NT2/D1 (cell line): ENCODE measurements at regions not wholly inside any gene's neighbourhood (a gene's known extent, or its start where the extent isn't known, plus 50 kb on each side); places are given as distances from the start of the nearest gene placed in this dataset.
"Not testable (repeated sequence)": the region's sequence is repeated elsewhere in the genome, so short reads cannot be mapped to it uniquely, and the experiment has no call there.

Experiments
- DNase-seq: peaks from one replicate; pipeline ENCODE4 v3.0.0-alpha.2; 2011; ENCODE audit warnings: low read depth, low spot score
- H3K27me3 ChIP-seq: 2 replicates; pipeline ENCODE4 v1.6.0; 2011; ENCODE audit warnings: mild to moderate bottlenecking; ENCODE audit not compliant: insufficient read length, insufficient read depth
- H3K36me3 ChIP-seq: 2 replicates; pipeline ENCODE4 v1.6.1; 2011; ENCODE audit warnings: mild to moderate bottlenecking, low read length, mixed read lengths; ENCODE audit not compliant: insufficient read depth, insufficient read length
- H3K4me1 ChIP-seq: 2 replicates; pipeline ENCODE4 v1.5.1; 2011; ENCODE audit not compliant: insufficient read depth, insufficient read length
- H3K4me3 ChIP-seq: 2 replicates; pipeline ENCODE4 v1.5.1; 2011; ENCODE audit warnings: low read depth; ENCODE audit not compliant: insufficient read length
- H3K9ac ChIP-seq: 2 replicates; pipeline ENCODE4 v1.6.0; 2011; ENCODE audit warnings: low read depth; ENCODE audit not compliant: insufficient read length
- H3K9me3 ChIP-seq: 2 replicates; pipeline ENCODE4 v1.5.1; 2011; ENCODE audit warnings: mild to moderate bottlenecking, low read length; ENCODE audit not compliant: insufficient read depth
- SUZ12 ChIP-seq: IDR thresholded peaks from 2 replicates; pipeline ENCODE4 v1.6.1; 2011; ENCODE audit not compliant: insufficient read length, insufficient read depth; ENCODE audit errors: extremely low read depth
- YY1 ChIP-seq: IDR thresholded peaks from 2 replicates; pipeline ENCODE4 v1.6.1; 2011; ENCODE audit not compliant: insufficient read length, insufficient read depth
- ZNF274 ChIP-seq: IDR thresholded peaks from 2 replicates; pipeline ENCODE4 v1.6.1; 2011; ENCODE audit warnings: mild to moderate bottlenecking, low read depth, low read length

DNA sequence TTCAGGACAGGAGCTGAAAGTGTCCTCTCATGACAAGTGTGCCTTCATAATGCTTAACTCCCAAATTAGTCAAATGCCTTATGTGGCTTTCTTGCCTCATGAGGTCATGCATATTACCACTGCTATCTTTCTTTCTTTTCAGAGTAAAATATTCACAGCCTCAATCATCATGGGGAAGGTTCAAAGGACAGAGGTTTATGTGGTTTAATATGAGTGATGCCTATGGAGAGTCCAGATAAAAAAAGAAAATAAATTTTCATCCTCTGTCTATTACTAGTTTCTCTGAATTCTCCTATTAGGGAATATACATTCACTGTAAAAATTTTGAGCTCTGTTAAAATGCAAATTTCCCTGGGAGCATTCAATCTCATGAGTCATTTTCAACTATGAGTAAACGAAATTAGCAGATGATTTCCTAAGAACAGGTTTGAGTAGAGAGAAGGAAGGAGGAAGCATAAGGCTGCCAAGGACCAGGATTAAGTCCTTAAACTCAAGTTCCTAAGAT, 396.9 kb upstream of the ADGRB3 start:
- no peak for DNase-seq
- no peaks in the 10 kb centered on the region for H3K4me1 ChIP-seq
- H3K9me3 ChIP-seq, result no peaks in the 10 kb centered on the region
- H3K4me3 ChIP-seq, result no peak overlapping the region
- TF ChIP-seq YY1, result no peak
- TF ChIP-seq SUZ12, result no peak
- TF ChIP-seq ZNF274, result no peak
- no peak overlapping the region for H3K9ac ChIP-seq
- no peaks in the 10 kb centered on the region for H3K36me3 ChIP-seq
- no peaks in the 10 kb centered on the region for H3K27me3 ChIP-seq

DNA sequence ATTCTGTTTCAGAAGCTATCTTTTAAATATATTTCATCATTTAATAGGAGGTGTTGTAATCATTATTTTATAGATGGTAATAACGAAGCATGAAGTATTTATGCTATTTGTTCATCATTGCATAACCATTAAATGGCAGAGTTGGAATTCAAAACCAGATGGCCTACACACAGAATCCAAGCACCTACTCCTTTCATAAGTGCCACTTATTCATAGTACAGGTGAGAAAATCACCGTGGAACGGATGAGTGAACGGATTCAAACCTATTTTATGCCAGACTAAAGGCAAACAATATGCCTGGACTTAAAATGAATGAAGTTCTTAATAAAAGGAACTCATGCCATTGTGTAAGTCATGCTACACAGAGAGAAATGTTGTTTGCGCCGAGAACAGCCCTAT, 397.9 kb upstream of the ADGRB3 start:
- Histone ChIP-seq H3K4me3 (no peak overlapping the region), H3K4me1 (no peaks in the 10 kb centered on the region), H3K9ac (no peak overlapping the region), H3K9me3 (no peaks in the 10 kb centered on the region), H3K27me3 (no peaks in the 10 kb centered on the region), H3K36me3 (no peaks in the 10 kb centered on the region)
- no peak for DNase-seq
- TF ChIP-seq ZNF274, result no peak
- TF ChIP-seq YY1, result no peak
- no peak for TF ChIP-seq SUZ12

DNA sequence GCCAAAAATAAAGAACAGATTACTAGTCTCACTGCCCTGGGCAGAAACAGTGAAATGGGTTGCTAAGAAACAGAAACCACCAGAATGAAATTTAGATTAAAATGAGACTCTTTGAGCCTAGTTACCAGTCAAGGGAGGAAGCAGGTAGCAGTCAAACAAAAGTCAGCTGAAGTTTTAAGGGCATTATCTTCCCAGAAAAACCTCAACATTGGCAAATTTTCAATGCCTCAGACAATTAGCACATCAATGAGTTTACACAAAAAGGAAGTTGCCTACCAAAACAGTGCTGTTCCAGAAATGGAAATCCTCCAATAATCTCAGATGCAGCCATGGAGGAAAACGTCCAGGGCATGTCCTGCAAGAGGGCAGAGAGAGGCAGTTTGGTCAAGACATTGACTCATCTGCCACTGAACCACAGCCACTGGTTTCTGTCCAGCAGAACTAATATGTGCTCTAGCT, 399.7 kb upstream of the ADGRB3 start:
- DNase-seq, result no peak
- Histone ChIP-seq H3K27me3 (no peaks in the 10 kb centered on the region), H3K4me1 (no peaks in the 10 kb centered on the region), H3K4me3 (no peak overlapping the region), H3K9me3 (no peaks in the 10 kb centered on the region), H3K36me3 (no peaks in the 10 kb centered on the region), H3K9ac (no peak overlapping the region)
- no peak for TF ChIP-seq YY1
- no peak for TF ChIP-seq ZNF274
- no peak for TF ChIP-seq SUZ12

DNA sequence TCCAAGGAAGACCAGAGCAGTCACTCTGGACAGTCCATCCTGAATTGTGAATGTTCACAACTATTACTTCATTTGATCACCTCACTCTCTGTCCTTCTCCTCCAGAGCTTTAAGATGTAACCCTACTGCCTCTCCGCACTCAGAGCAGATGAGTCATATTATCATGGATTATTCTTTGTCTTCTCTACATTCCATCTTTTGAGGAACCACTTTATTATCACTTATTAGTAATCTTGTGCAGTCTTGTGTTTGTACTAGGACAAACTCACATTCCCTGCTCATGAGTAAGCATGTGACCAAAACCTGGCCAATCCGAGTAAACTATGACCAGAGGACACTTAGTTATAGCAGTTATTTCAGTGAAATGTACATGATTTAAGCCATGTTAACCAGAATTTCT, 401.5 kb upstream of the ADGRB3 start:
- H3K36me3 ChIP-seq, result no peaks in the 10 kb centered on the region
- H3K9me3 ChIP-seq, result no peaks in the 10 kb centered on the region
- H3K27me3 ChIP-seq, result no peaks in the 10 kb centered on the region
- H3K4me1 ChIP-seq, result no peaks in the 10 kb centered on the region
- TF ChIP-seq SUZ12 (no peak), YY1 (no peak), ZNF274 (no peak)
- H3K4me3 ChIP-seq, result no peak overlapping the region
- no peak for DNase-seq
- H3K9ac ChIP-seq, result no peak overlapping the region

DNA sequence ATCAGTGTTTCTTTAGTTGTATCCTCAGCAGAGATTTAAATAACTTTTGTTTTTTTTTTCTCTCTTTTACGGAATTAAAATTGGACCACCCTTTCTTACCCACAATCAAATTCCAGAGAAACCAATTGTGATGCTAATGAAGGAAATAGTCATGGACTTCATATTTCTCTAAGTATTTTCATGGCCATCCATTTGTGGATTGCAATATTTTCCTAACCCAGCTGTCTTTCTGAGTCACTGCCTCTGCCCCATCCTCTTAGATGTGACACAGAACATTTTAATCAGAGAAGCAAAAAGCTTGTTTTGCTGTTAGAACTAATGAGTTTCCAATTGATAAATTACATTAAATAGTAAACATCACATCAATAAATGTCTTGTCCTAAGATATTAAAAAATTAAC, 405.5 kb upstream of the ADGRB3 start:
- Histone ChIP-seq H3K9me3 (no peaks in the 10 kb centered on the region), H3K9ac (no peak overlapping the region), H3K4me3 (no peak overlapping the region), H3K36me3 (no peaks in the 10 kb centered on the region), H3K4me1 (no peaks in the 10 kb centered on the region), H3K27me3 (no peaks in the 10 kb centered on the region)
- TF ChIP-seq ZNF274 (no peak), SUZ12 (no peak), YY1 (no peak)
- DNase-seq, result no peak

DNA sequence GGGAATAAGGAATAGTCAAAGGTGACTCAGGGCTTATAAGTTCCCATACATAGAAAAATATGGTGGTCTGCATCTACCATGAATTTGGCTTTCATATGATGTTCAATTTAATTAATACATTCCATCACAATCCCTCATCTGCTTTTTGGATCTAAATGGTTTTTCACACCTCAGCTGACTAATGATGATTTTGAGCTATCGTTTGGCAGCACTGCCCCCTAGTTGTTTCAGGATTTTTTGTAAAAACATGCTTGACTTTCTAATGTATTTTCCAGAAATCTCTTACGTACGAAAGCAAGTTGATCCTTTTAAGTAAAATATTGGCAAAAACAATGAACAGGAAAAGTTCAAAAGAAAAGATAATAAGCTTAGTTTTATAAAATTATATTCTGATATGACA, 408.6 kb upstream of the ADGRB3 start:
- no peaks in the 10 kb centered on the region for H3K36me3 ChIP-seq
- H3K9ac ChIP-seq, result no peak overlapping the region
- no peaks in the 10 kb centered on the region for H3K9me3 ChIP-seq
- TF ChIP-seq SUZ12, result no peak
- no peak for TF ChIP-seq YY1
- DNase-seq, result peak; percentile 2
- H3K4me1 ChIP-seq, result no peaks in the 10 kb centered on the region
- H3K27me3 ChIP-seq, result no peaks in the 10 kb centered on the region
- no peak overlapping the region for H3K4me3 ChIP-seq

DNA sequence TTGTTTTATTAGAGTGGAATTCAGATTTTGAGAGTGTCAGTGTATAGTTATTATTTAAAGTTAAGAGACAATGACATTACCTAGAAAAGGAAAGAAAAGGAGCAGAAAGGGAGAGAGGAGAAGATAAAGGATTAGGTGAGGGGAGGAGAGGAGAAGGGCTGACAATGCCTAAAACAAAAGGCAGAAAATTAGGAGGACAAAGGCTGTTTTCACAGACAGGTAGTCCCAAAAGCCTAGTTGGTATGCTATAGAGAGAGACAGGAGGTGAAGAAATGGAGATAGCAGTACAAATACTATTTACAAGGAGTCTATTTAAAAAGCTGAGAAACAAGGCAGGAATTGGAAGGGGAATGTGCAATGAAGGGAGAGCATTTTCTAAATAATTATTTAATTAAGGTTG, 409.4 kb upstream of the ADGRB3 start:
- Histone ChIP-seq H3K27me3 (no peaks in the 10 kb centered on the region), H3K36me3 (no peaks in the 10 kb centered on the region), H3K4me1 (no peaks in the 10 kb centered on the region), H3K9me3 (no peaks in the 10 kb centered on the region), H3K9ac (no peak overlapping the region), H3K4me3 (no peak overlapping the region)
- TF ChIP-seq YY1 (no peak), SUZ12 (no peak), ZNF274 (no peak)
- DNase-seq, result no peak

DNA sequence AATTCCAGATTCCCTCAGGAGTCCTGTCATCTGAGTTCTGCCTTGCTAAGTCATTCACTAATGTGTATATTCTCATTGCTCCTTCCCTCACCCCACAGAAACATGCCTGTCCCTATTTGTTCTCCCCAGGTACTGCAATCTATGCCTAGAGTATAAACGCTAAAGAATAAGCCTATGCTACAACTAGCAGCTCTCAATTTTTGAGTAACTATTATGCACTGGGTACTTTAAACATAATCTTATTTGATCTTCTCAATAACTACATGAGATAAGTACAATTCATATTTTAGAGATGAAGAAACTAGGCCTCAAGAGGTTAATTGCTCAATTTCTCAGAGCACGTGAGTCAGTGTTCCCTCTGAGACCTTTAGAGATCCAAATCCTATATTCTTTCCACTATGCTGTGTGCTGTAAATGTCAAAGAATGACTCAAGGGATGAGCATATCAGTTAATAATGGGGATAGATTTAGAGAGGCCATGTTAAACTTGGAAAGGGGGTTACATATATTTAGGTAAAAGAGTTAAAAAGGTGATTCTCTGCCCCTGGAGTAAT, 423.8 kb upstream of the ADGRB3 start:
- Histone ChIP-seq H3K9ac (no peak overlapping the region), H3K9me3 (no peaks in the 10 kb centered on the region), H3K4me1 (no peaks in the 10 kb centered on the region), H3K27me3 (no peaks in the 10 kb centered on the region), H3K36me3 (no peaks in the 10 kb centered on the region), H3K4me3 (no peak overlapping the region)
- DNase-seq, result no peak
- no peak for TF ChIP-seq ZNF274
- TF ChIP-seq YY1, result no peak

DNA sequence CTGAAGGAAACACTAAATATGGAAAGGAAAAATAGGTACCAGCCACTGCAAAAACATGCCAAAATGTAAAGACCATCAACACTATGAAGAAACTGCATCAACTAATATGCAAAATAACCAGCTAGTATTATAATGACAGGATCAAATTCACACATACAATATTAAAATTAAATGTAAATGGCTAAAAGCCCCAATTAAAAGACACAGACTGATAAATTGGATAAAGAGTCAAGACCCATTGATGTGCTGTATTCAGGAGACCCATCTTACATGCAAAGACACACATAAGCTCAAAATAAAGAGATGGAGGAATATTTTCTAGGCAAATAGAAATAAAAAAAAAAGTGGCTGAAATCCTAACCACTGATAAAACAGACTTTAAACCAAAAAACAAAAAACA, 427.5 kb upstream of the ADGRB3 start:
- H3K9ac ChIP-seq, H3K9me3 ChIP-seq, H3K4me1 ChIP-seq, DNase-seq, H3K4me3 ChIP-seq, H3K36me3 ChIP-seq, H3K27me3 ChIP-seq: not testable (repeated sequence)
